NCI-H2196 treated with DMSO at 0.1 percent for 48 hours (cell line): ENCODE measurements at regions not wholly inside any gene's neighbourhood (a gene's known extent, or its start where the extent isn't known, plus 50 kb on each side); places are given as distances from the start of the nearest gene placed in this dataset.

Source experiments
- DNase-seq: peaks from one replicate; lab custom pipeline; 2025; ENCODE audit not compliant: unreplicated experiment; lab: John Stamatoyannopoulos, UW

DNA sequence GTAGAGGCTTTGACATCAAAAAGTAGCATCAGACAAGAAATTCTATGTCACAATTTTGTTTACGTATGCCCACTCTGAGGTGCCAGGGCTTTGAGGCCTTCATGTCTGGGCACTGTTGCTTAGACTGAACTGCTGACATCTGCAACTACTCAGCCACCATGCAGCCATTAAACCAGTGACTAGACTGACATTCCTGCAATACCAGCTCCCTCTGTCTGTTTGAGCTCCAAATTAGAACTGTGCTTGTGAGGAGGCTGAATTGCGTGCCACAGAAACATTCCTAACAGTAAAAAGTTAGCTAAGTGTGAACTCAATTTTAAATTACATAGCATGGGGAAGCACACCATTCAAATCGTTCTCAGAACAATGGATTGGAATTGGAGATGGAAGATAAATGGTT, 163.2 kb downstream of the INSIG2 start:
- no peak for DNase-seq

DNA sequence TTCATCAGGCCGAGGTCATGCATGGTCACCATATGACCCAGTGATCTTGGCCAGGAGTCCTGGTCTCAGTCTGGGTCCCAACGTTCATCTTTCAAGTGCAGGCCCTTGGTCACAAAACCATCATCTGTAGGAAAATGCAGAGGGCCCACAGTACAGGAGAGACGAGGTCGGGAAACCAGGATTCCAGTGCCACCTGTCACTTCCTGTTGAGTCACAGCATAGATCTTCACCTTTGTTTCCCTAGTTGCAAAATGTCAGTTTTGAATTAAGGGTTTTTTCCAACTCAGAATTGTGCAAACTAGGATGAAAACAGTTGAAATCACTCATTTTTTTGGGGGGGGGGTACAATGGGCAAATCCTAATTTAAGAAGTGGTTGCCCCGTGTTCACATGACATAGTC, 162.2 kb downstream of the INSIG2 start:
- DNase-seq = no peak

DNA sequence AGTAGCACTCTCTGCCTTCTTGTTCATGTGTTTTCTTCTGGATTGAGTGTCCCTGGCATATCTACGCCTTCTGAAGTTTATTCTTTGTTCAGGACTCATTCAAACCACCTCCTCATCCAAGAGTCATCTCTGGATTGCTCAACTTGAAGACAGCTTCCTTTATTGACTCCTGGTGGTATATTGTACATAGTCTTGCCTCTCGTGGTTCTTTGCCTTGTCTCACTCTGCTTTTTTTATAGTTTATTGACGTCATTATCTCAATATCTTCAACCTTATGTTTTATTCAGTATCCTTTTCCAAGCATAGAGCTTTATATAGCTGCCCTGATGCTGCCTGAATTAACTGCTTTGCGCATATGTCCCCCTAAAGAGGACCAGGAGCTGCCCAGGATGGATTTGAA, 161.7 kb downstream of the INSIG2 start:
- DNase-seq = no peak

DNA sequence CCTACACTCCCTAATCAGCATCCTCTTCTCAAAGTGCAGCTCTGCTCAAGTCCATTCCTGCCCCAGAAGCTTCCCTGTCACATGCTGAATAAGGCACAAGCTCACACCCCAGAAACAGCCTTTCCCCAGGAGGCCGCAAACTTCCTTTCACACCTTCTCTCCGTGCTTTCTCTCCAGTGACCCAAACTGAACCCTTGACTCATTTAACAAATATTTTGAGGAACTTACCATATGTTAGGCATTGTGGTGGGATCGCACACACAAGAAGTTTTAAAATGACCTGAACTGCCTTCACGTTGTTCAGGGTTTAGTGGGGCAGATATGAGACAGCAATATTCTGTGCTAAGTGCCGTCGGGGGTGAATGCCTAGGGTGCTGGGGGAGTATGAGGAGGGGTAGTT, 161.3 kb downstream of the INSIG2 start:
- no peak for DNase-seq

DNA sequence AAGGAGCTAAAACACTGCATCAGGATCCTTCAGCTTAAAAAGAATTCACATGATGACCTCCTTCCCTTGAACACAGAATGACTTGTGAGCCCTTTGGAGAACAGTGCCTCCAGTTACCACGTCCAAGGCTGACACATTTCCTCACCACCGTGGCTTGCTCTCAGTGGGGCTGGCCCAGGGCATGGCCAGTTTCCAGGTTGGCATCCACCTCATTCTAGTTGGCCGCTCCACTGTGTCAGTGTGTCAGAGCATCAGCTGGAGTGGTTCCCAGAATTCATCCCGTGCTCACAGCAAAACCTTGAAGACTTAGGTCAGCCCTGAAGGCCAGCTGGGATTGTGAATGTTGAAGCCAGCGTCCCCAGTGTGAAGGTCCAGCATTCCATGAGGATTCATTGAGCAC, 158.5 kb downstream of the INSIG2 start:
- DNase-seq = no peak

DNA sequence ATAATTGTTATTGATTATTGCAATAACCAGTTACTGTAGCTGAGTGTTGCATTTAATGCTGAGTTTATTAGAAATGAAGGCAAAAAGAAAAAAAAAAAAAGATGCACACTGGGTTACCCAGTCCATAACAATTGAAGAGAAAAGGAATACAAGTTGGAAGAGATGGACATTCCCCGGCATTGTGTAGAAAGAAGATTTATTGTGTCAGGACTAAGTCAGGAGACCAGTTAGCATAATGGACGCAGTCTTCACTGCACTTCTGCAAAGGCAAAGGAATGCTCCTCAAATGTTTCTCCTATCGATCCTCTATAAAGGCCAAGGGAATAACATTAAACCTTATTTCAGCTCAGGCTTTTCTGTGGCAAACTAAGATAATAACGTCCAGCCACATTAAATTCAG, 157.8 kb downstream of the INSIG2 start:
- DNase-seq = no peak

DNA sequence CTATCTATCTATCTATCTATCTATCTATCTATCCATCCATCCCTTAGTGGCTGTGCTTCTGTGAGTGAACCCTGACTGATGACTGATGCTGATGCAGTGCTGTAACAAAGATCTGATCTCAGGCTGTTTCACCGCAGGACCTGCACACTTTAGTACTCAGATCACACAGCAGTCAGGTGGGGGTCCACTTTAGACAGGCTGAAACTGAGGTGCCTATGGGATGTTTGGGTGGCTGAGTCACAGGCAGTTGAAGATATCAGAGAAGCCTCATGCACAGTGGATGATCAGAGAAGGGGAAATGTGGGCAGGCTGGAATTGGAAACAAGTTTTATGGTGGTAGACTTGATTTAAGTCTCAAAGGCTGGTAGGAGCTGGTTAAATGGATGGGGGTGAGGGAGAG, 156.4 kb downstream of the INSIG2 start:
- no peak for DNase-seq

DNA sequence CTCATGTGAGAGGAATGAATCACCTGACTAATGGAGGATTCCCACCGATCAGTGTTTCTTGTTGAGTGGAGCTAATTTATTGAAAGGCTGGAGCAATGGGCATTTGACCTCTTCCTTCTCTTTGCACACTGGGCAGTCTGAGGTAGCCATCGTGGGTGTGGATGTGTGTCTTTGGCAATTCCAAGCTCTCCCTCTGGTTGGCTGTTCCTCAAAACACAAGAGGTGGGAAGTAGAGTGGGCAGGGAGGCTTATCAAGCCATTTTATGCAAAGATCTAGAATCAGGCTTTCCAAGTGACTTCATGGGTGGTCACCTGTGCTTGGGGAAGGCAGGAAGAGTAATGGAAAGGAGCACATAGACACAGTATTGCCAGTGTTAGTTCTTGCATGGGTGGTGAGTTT, 154.8 kb downstream of the INSIG2 start:
- no peak for DNase-seq

DNA sequence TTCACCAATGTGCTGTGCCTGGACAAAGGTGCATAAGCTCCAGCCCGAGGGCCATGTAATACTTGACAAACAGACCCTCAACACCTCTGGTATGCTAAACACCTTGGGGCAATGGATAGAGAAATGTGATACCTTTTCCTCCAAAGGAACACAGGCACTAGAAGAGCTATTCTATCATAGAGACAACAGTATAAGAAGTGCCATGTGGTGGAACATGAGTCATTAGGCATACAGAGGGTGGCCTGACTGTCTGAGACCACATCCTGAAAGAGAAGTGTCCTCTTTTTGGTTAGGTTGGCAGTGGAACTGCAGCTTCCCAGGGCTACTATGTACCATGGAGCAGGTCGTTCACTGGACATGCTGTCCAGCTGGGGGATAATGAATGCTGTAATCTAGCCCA, 153.9 kb downstream of the INSIG2 start:
- no peak for DNase-seq

DNA sequence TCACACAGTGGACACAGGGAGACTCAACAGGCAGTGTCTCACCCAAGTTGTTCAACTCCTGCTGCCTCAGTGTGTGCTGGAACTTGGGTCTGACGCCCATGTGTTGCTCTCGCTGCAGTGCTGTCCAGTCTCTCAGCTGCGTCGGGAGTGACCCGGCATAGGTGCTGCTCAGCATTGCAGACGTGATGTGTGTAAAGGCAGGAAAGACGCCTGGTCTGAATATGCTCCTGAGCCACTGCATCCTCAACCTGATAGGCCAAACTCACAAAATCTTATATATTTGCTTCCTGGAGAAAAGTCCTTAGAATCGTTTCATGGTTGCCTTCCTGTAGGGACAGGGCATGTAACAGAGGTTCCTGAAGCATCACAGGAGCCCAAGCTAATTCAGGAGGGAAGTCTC, 152.9 kb downstream of the INSIG2 start:
- no peak for DNase-seq

DNA sequence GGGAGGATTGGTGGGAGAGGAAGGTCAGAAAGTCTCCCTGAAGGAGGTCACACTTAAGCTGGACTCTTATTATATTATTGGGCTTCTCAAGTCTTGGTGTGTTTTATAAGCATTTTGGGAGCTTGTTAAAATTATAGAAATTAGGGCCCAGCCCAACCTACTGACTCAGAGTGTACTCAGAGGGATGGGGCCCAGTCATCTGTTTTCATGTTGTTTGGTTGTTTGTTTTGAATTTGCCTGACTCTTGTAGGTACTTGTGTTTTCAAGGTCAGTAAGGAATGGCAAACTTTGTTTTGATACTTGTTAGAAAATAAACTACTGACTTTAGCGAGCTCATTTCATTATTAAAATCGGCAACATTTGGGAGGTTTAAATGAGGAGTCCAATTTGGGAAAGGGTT, 152.0 kb downstream of the INSIG2 start:
- DNase-seq = no peak

DNA sequence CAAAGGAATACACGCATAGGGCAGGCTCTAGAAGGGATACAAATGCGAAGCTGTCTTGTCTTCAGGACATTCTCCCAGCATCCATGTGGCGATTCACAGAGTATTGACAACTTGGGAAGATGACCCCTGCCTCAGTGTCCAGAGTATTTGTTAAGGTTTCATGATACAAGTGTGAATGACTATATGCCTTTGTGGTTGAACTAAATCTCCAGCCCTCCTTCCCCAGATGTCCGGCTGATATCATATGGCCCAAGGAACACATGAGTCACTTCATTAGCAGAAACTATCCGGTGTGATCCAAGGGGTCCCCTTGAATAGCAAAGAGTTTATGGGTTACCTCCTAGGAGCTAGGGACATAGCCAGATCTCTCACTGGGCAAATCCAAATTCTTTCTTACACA, 151.0 kb downstream of the INSIG2 start:
- DNase-seq = no peak

DNA sequence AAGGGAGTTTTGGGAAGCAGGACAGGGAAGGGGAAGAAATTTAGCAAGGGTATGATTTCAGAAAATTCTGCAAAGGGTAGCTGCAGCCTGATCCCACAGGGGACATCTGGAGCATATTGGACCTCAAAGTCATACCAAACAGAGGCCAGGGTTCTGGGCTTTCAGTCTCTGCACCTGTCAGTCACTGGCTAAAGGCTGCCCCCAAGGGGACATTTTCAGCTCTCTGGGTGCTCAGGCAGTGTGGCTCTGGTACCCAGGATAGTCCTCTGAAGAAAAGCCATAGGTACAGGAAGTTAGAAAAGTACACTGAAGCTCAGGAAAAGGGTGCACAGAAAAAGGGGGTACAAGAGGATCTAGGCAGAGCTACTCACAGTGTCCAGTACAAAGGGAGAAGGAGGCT, 149.2 kb downstream of the INSIG2 start:
- no peak for DNase-seq

DNA sequence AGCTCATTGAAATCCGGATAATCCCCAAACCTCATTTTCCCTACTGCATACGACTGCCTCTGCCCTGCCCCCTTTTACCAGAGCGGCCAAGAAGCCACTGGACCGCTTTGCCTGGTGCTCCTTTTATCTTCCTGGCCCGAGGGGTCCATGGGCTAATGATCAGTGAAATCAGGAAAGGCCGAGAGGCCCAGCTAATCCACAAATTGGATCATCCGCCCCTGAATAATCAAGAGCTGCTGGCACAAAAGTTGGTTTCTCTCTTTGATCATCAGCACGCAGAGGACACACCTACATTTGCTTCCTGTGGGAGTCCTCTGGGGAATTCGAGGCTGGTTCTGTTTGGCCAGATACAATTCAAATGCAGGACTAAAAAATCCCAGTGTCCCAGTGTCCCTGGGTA, 144.5 kb downstream of the INSIG2 start:
- no peak for DNase-seq

DNA sequence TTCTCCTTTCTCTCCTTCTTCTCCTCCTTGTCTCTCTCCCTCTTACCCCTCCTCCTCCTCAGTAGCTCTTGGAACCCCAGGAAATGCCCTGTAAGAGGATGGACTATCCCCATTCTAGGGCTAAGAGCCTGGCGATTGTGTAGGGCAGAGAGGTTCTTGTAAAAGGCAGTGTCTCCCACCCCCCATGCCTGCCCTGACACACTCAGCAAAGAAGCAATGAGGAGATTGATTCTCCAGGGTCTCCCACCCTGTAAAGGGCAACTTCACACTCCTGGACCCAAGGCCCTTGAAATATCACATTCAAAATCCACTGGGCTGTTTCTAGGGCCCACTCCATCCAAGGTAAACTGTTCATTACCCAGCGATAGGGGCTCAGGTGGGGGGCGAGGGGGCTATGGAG, 144.1 kb downstream of the INSIG2 start:
- DNase-seq = no peak

DNA sequence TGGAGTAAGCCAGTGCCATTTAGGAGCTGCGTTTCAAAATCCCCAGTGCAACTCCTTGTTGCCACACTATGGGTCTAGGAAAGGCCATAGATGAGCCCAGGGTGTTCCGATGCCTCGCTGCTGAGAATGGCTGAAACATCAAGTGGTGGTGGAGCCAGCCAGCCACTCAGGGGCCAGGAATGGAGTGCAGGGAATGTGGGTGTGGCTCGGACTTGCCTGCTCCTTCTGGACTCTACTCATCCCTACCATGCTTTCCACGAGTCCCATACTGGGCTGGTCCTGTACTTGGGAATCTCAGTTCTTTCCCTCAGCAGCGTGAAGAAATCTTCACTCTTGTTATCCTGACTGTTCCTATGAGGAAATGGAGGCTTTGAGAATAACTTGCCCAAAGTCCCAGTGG, 143.5 kb downstream of the INSIG2 start:
- no peak for DNase-seq

DNA sequence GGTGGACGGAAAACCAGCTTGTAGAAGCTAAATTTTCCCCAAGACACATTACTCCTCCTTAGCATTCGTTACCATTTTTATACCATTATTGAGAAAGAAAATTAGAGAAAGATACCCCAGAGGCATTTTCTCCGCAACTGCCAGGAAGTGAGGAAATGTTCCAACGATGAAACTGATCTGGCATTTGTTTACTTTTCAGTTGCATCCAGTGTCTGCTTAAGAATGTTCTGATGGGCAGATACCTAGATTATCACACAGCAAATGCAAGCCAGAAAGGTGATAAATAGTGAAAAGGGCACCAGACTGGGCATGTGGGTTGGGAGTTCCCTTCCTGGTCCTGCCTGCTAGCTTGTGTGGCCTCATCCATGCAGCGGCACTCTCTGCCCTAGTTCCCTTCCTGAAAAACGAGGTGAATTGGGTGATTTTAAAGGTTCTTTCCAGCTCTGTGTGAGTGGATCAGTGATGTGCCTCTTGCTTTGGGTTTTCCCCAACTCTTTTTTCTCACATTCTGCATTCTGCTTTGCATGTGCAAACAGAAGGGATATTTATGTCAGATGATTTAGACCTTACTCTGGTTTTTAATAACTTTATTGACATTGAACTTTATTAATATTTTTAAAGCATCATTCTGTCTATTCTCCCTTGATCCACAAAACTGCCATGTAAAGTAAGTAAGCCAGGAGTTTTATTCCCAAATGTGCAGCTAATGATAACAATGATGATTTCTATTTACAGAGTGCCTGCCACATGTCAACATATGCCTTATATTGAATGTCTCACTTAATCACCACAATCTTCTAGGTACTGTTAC, 139.6 kb downstream of the INSIG2 start:
- no peak for DNase-seq

DNA sequence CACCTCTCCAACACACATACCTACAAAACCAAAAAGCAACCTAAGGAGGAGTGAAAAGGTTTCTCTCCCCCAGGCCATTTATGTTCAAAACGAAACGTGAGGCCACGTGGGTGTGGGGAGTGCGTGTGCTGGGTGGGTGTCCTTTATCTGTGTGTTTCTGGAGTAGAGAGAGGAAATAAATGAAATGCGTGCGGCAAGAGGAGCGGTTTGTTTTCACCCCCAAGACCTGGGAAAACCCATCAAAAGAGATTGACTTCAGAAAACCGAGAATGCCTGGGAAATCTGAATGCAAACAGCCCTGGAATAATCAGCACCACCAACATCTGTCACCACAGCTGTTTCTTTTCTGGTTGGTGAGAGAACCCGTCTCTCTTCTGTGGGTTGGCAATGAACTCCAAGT, 137.4 kb downstream of the INSIG2 start:
- DNase-seq = no peak

DNA sequence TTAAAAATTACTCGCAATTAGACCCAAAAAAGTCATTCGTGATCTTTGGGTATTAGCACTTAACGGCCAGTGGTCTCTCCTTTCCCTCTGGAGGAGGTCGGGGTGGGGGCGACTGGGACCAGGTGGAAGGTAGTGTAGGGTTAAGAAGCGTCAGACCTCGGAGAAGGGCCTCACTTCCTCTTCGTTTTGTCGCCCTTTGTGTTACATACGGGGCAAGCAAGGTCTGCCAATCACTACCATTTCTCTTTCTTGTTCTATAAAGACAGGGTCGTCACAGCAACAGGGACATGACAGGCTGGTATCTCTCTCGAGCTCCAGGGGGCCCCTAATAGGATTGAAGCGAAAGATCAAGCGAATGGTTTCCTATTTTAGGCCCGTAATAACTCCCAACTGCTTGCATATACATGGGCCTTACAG, 136.6 kb downstream of the INSIG2 start:
- no peak for DNase-seq

DNA sequence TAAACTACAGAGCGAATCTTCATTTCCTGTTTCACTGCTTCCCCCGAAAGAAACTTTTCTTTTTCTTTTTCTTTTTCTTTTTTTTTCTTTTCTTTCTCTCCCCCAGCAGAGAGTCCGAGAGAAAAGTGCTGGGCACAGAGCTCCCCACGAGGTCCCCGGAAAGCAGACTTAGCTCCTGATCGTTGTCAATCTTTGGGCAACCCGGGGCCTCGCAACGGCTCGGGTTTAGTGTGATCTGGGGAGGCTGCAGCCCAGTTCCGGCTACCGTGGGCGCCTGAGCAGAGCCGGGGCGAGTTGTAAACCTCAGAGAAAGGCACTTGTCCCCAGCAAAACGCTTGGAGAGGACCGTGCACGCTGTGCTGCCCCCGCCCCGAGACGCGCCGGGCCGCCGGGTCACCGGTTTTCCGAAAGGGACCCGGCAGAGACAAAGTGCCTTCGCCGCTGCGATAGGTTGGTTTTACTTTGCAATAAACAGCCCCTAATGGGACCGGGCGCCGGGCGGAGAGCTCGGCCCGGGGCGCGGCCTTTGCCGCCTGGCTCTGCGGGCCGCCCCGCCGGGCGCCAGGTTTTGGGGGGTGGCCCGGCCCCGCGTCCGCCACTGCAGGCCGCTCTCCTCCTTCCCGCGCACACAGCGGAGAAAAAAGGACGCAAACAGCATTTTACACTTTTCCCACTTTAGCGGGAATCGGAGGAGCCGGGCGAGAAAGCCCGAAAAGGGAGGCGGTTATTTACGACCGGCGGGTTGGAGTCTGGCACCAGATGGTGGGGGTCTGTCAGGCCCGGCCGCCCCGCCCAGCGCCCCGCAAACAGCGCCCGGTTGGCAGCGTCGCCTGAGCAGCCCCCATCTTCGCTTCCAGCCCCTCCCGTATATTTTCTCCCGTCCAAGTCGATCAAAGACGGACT, 136.0 kb downstream of the INSIG2 start:
- DNase-seq = no peak

DNA sequence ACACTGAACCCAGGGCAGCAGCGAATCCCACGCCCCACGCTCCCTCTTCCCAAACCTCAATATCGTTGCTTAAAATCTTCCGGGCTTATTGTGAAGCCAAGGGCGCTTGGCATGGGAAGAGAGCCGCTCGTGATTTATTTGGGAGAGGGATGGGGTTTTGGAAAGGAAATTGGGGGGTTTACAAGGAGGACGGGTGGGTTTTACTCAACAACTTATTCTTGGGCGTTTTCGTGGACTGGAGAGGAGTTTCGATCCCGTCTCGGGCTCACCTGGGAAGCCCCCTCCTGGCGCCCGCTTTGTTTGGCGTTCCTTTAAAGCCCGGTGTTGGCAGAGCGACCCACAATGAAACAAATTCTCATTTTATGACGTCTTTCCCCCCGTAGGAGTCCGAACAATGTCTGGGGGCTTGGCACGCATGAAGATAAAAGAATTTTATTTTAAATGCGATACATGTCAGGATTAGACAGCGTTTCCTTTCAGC, 135.3 kb downstream of the INSIG2 start:
- no peak for DNase-seq
